Mucosa of descending colon (tissue), 3 donors: ENCODE measurements at regions not wholly inside any gene's neighbourhood (a gene's known extent, or its start where the extent isn't known, plus 50 kb on each side); places are given as distances from the start of the nearest gene placed in this dataset.

Experiments used
- ATAC-seq: fragments of 200-7000 bp; cut with Tn5 transposase; one replicate; pipeline ENCODE4 v1.9.1; 2020; ENCODE audit warnings: mild to moderate bottlenecking, moderate library complexity
- DNase-seq, 3 donors: peaks; one replicate each; pipeline ENCODE4 v3.0.0-alpha.2; 2020
- H3K36me3 ChIP-seq: fragments of 200-600 bp; one replicate; pipeline ENCODE4 v1.8.0; 2021; ENCODE audit warnings: low read depth, mild to moderate bottlenecking
- H3K4me1 ChIP-seq: fragments of 200-600 bp; one replicate; pipeline ENCODE4 v1.8.0; 2021; ENCODE audit warnings: low read depth, mild to moderate bottlenecking
- H3K4me3 ChIP-seq: fragments of 200-600 bp; one replicate; pipeline ENCODE4 v1.8.0; 2021; ENCODE audit warnings: mild to moderate bottlenecking
- H3K9me3 ChIP-seq: fragments of 200-600 bp; one replicate; pipeline ENCODE4 v1.8.0; 2021; ENCODE audit warnings: mild to moderate bottlenecking
- CTCF ChIP-seq: fragments of 200-600 bp; IDR thresholded peaks from one replicate; pipeline ENCODE4 v1.8.0; 2022; ENCODE audit warnings: antibody characterized with exemption, mild to moderate bottlenecking
- intact Hi-C, 2 donors: fragments of 100-400 bp; cut with DNase I in 1 of 2; cut with micrococcal nuclease in 1 of 2; formaldehyde crosslinking; loops; one replicate each; pipeline versions ENCODE4 v1.11.0 to v1.11.1; 2022; cut with DNase I, micrococcal nuclease
- donor health status: DM: no; HTN: no; CAD: no; lungs with moderate emphysema.
- donor health status: DM: no; HTN: no; CAD: no.
- donor health status: DM: no; HTN: yes; CAD: no.

GRCh38 chr12:60216226-60216625, 620.4 kb downstream of the SLC16A7 start:
- no peak overlapping the region for H3K4me3 ChIP-seq
- H3K9me3 ChIP-seq: peaks cover 6% of the 10 kb centered on the region
- ATAC-seq: no peak
- DNase-seq: no peak
- no peak for TF ChIP-seq CTCF
- no peaks in the 10 kb centered on the region for H3K4me1 ChIP-seq
- no peaks in the 10 kb centered on the region for H3K36me3 ChIP-seq
- intact Hi-C loops: no loop called here

GRCh38 chr12:60223242-60223641, 627.4 kb downstream of the SLC16A7 start:
- no peaks in the 10 kb centered on the region for H3K4me1 ChIP-seq
- ATAC-seq (no peak), DNase-seq (no peak)
- intact Hi-C loops: no loop called here
- TF ChIP-seq CTCF: no peak
- no peaks in the 10 kb centered on the region for H3K36me3 ChIP-seq
- H3K9me3 ChIP-seq: peaks cover 21% of the 10 kb centered on the region
- H3K4me3 ChIP-seq: no peak overlapping the region

- TF ChIP-seq CTCF: no peak
- H3K36me3 ChIP-seq: no peaks in the 10 kb centered on the region
- intact Hi-C loops: no loop called here
- no peak overlapping the region for H3K4me3 ChIP-seq
- ATAC-seq (no peak), DNase-seq (no peak)
- H3K4me1 ChIP-seq: no peaks in the 10 kb centered on the region
- peaks cover 21% of the 10 kb centered on the region for H3K9me3 ChIP-seq
Observed at GRCh38 chr12:60225216-60226000, 629.6 kb downstream of the SLC16A7 start.

GRCh38 chr12:60227916-60228315, 632.1 kb downstream of the SLC16A7 start:
- peaks cover 21% of the 10 kb centered on the region for H3K9me3 ChIP-seq
- H3K4me3 ChIP-seq: no peak overlapping the region
- no peaks in the 10 kb centered on the region for H3K4me1 ChIP-seq
- intact Hi-C loops: no loop called here
- ATAC-seq: no peak
- no peak for TF ChIP-seq CTCF
- DNase-seq: no peak
- no peaks in the 10 kb centered on the region for H3K36me3 ChIP-seq

- intact Hi-C loops: no loop called here
- no peak for DNase-seq
Observed at GRCh38 chr12:60230056-60230455, 634.2 kb downstream of the SLC16A7 start.

More at GRCh38 chr12:60230056-60230455, 634.2 kb downstream of the SLC16A7 start:
- H3K9me3 ChIP-seq: peaks cover 16% of the 10 kb centered on the region
- no peaks in the 10 kb centered on the region for H3K4me1 ChIP-seq
- H3K4me3 ChIP-seq: no peak overlapping the region
- no peak for TF ChIP-seq CTCF
- H3K36me3 ChIP-seq: no peaks in the 10 kb centered on the region
- ATAC-seq: no peak
